ENCODE measurements at regions not wholly inside any gene's neighbourhood (a gene's known extent, or its start where the extent isn't known, plus 50 kb on each side); places are given as distances from the start of the nearest gene placed in this dataset.

- Mint-ChIP-seq H3K4me3 (no peak overlapping the region), H3K9me3 (no peaks in the 10 kb centered on the region), H3K4me1 (peaks cover 13% of the 10 kb centered on the region), H3K27ac (no peak overlapping the region), H3K36me3 (ENCODE audit: low read depth) (no peaks in the 10 kb centered on the region), H3K27me3 (ENCODE audit: insufficient read depth) (peaks cover 11% of the 10 kb centered on the region)
- Histone ChIP-seq H3K9me3 (ENCODE audit: control insufficient read depth, low read length) (no peaks in the 10 kb centered on the region), H3K36me3 (ENCODE audit: control insufficient read depth, insufficient read depth, low read length) (no peaks in the 10 kb centered on the region), H3K4me3 (ENCODE audit: low read length) (no peak overlapping the region), H3K4me1 (ENCODE audit: control insufficient read depth, insufficient read depth, low read length) (peaks cover 11% of the 10 kb centered on the region), H3K9ac (ENCODE audit: extremely low read depth, low read length, poor library complexity, severe bottlenecking) (no peak overlapping the region), H3K27me3 (ENCODE audit: control insufficient read depth, insufficient read depth, low read length, poor library complexity, severe bottlenecking) (peaks cover 14% of the 10 kb centered on the region), H3K27ac (ENCODE audit: low read depth, low read length) (no peak overlapping the region)
- 81 to 83% methylated on average over 1 to 3 of the region's 3 CpGs for WGBS, 2 experiments (ENCODE audit: insufficient coverage in 1 of 2, insufficient read length in 1 of 2)
- TF ChIP-seq, protein P1, sequence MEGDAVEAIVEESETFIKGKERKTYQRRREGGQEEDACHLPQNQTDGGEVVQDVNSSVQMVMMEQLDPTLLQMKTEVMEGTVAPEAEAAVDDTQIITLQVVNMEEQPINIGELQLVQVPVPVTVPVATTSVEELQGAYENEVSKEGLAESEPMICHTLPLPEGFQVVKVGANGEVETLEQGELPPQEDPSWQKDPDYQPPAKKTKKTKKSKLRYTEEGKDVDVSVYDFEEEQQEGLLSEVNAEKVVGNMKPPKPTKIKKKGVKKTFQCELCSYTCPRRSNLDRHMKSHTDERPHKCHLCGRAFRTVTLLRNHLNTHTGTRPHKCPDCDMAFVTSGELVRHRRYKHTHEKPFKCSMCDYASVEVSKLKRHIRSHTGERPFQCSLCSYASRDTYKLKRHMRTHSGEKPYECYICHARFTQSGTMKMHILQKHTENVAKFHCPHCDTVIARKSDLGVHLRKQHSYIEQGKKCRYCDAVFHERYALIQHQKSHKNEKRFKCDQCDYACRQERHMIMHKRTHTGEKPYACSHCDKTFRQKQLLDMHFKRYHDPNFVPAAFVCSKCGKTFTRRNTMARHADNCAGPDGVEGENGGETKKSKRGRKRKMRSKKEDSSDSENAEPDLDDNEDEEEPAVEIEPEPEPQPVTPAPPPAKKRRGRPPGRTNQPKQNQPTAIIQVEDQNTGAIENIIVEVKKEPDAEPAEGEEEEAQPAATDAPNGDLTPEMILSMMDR (conservative IDR thresholded peaks at IDR 0.05) = peak; percentile 11
- peak; percentile 75 for DNase-seq
Measured at GRCh38 chr9:27645161-27645840, 72.0 kb upstream of the C9orf72 start.

GRCh38 chr9:27653246-27653645 is 80.0 kb upstream of the C9orf72 start:
- 80% methylated on average over 1 of the region's 1 CpG; no CpG with 5 or more reads in 1 of the 2 experiments for WGBS, 2 experiments (ENCODE audit: insufficient coverage in 1 of 2, insufficient read length in 1 of 2)
- Mint-ChIP-seq H3K9me3 (no peaks in the 10 kb centered on the region), H3K27me3 (ENCODE audit: insufficient read depth) (peaks cover 2% of the 10 kb centered on the region)

DNA sequence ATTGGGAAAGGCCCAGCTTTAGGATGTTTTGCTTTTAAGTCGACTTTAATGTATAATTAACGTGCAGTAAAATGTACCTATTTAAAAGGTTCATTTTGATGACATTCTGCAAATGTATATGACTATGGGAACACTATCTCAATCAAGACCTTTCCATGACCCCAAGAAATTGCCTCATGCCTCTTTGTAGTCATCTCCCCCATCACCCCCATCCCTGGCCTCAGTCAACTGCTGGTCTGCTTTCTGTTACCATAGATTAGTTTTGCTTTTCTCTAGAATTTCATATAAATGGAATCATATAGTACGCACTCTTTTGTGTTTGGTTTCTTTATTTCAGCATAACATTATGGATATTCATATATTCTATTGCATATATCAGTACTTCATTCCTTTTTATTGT is 80.7 kb upstream of the C9orf72 start:
- no peaks in the 10 kb centered on the region for H3K36me3 Mint-ChIP-seq (ENCODE audit: low read depth)
- peaks cover 2% of the 10 kb centered on the region for H3K27me3 Mint-ChIP-seq (ENCODE audit: insufficient read depth)
- no peak for DNase-seq
- Histone ChIP-seq H3K9ac (ENCODE audit: extremely low read depth, low read length, poor library complexity, severe bottlenecking) (no peak overlapping the region), H3K27ac (ENCODE audit: low read depth, low read length) (no peak overlapping the region), H3K4me1 (ENCODE audit: control insufficient read depth, insufficient read depth, low read length) (no peaks in the 10 kb centered on the region), H3K27me3 (ENCODE audit: control insufficient read depth, insufficient read depth, low read length, poor library complexity, severe bottlenecking) (no peaks in the 10 kb centered on the region), H3K4me3 (ENCODE audit: low read length) (no peak overlapping the region), H3K36me3 (ENCODE audit: control insufficient read depth, insufficient read depth, low read length) (no peaks in the 10 kb centered on the region), H3K9me3 (ENCODE audit: control insufficient read depth, low read length) (no peaks in the 10 kb centered on the region)
- H3K9me3 Mint-ChIP-seq = no peaks in the 10 kb centered on the region
- H3K4me3 Mint-ChIP-seq = no peak overlapping the region
- WGBS, 2 experiments (ENCODE audit: insufficient coverage in 1 of 2, insufficient read length in 1 of 2) = 86% methylated on average over 2 of the region's 3 CpGs; no CpG with 5 or more reads in 1 of the 2 experiments
- H3K27ac Mint-ChIP-seq = no peak overlapping the region
- TF ChIP-seq, protein P1 (conservative IDR thresholded peaks at IDR 0.05) = no peak
- H3K4me1 Mint-ChIP-seq = no peaks in the 10 kb centered on the region

More at GRCh38 chr9:27653246-27653645, 80.0 kb upstream of the C9orf72 start:
- Mint-ChIP-seq H3K27ac (no peak overlapping the region), H3K4me3 (no peak overlapping the region), H3K4me1 (no peaks in the 10 kb centered on the region), H3K36me3 (ENCODE audit: low read depth) (no peaks in the 10 kb centered on the region)
- H3K9ac ChIP-seq (ENCODE audit: extremely low read depth, low read length, poor library complexity, severe bottlenecking) = no peak overlapping the region
- H3K27ac ChIP-seq (ENCODE audit: low read depth, low read length) = no peak overlapping the region
- H3K36me3 ChIP-seq (ENCODE audit: control insufficient read depth, insufficient read depth, low read length) = no peaks in the 10 kb centered on the region
- no peak for DNase-seq
- H3K27me3 ChIP-seq (ENCODE audit: control insufficient read depth, insufficient read depth, low read length, poor library complexity, severe bottlenecking) = no peaks in the 10 kb centered on the region
- H3K9me3 ChIP-seq (ENCODE audit: control insufficient read depth, low read length) = no peaks in the 10 kb centered on the region
- no peaks in the 10 kb centered on the region for H3K4me1 ChIP-seq (ENCODE audit: control insufficient read depth, insufficient read depth, low read length)
- TF ChIP-seq, protein P1 (conservative IDR thresholded peaks at IDR 0.05) = no peak
- no peak overlapping the region for H3K4me3 ChIP-seq (ENCODE audit: low read length)
